ENCODE measurements at regions not wholly inside any gene's neighbourhood (a gene's known extent, or its start where the extent isn't known, plus 50 kb on each side); places are given as distances from the start of the nearest gene placed in this dataset.

- Histone ChIP-seq H2AFZ (ENCODE audit: low read length) (no peak overlapping the region), H3K27me3 (replicated peaks; ENCODE audit: insufficient read depth, low read length) (no peaks in the 10 kb centered on the region), H4K20me1 (ENCODE audit: insufficient read depth, low read length) (no peaks in the 10 kb centered on the region), H3K4me3 (ENCODE audit: low read length) (no peak overlapping the region), H3K27ac (ENCODE audit: low read length) (no peak overlapping the region), H3F3A (ENCODE audit: insufficient read depth, low read length) (no peaks in the 10 kb centered on the region), H3K79me2 (ENCODE audit: low read length) (no peaks in the 10 kb centered on the region), H3K9ac (ENCODE audit: low read length) (no peak overlapping the region), H3K4me2 (ENCODE audit: low read depth, low read length) (no peak overlapping the region), H3K36me3 (replicated peaks; ENCODE audit: insufficient read depth, low read length) (no peaks in the 10 kb centered on the region), H3K4me1 (ENCODE audit: low read length) (no peaks in the 10 kb centered on the region), H3K9me3 (replicated peaks; ENCODE audit: insufficient read depth, low read length) (no peaks in the 10 kb centered on the region), H3K9me2 (replicated peaks; ENCODE audit: insufficient read depth, low read length) (no peaks in the 10 kb centered on the region)
- no peak for TF ChIP-seq EZH2 (optimal IDR thresholded peaks at IDR 0.05; ENCODE audit: low read depth, low read length)
- no peak for TF ChIP-seq EZH2phosphoT487 (IDR thresholded peaks at IDR 0.05; ENCODE audit: low read length)
- no peak for TF ChIP-seq CTCF (IDR thresholded peaks at IDR 0.05; ENCODE audit: low read length)
- DNase-seq, result no peak
Observed at GRCh38 chr16:64391063-64391600, 730.7 kb downstream of the CDH11 start.

- Histone ChIP-seq H4K20me1 (ENCODE audit: insufficient read depth, low read length) (no peaks in the 10 kb centered on the region), H3K79me2 (ENCODE audit: low read length) (no peaks in the 10 kb centered on the region), H3K4me2 (ENCODE audit: low read depth, low read length) (no peak overlapping the region), H3K4me1 (ENCODE audit: low read length) (no peaks in the 10 kb centered on the region), H3K9ac (ENCODE audit: low read length) (no peak overlapping the region), H3F3A (ENCODE audit: insufficient read depth, low read length) (no peaks in the 10 kb centered on the region), H3K27ac (ENCODE audit: low read length) (no peak overlapping the region), H3K9me2 (replicated peaks; ENCODE audit: insufficient read depth, low read length) (no peaks in the 10 kb centered on the region), H3K36me3 (replicated peaks; ENCODE audit: insufficient read depth, low read length) (no peaks in the 10 kb centered on the region), H3K9me3 (replicated peaks; ENCODE audit: insufficient read depth, low read length) (no peaks in the 10 kb centered on the region), H3K4me3 (ENCODE audit: low read length) (no peak overlapping the region), H2AFZ (ENCODE audit: low read length) (no peak overlapping the region), H3K27me3 (replicated peaks; ENCODE audit: insufficient read depth, low read length) (no peaks in the 10 kb centered on the region)
- DNase-seq, result no peak
- TF ChIP-seq EZH2 (optimal IDR thresholded peaks at IDR 0.05; ENCODE audit: low read depth, low read length) (no peak), CTCF (IDR thresholded peaks at IDR 0.05; ENCODE audit: low read length) (no peak), EZH2phosphoT487 (IDR thresholded peaks at IDR 0.05; ENCODE audit: low read length) (no peak)
Observed at GRCh38 chr16:64390102-64390501, 731.8 kb downstream of the CDH11 start.

- H3K27ac ChIP-seq (ENCODE audit: low read length), result no peak overlapping the region
- H3K4me3 ChIP-seq (ENCODE audit: low read length), result no peak overlapping the region
- H2AFZ ChIP-seq (ENCODE audit: low read length), result no peak overlapping the region
- no peaks in the 10 kb centered on the region for H4K20me1 ChIP-seq (ENCODE audit: insufficient read depth, low read length)
- no peak overlapping the region for H3K9ac ChIP-seq (ENCODE audit: low read length)
- no peaks in the 10 kb centered on the region for H3K4me1 ChIP-seq (ENCODE audit: low read length)
- H3K36me3 ChIP-seq (replicated peaks; ENCODE audit: insufficient read depth, low read length), result no peaks in the 10 kb centered on the region
- H3K4me2 ChIP-seq (ENCODE audit: low read depth, low read length), result no peak overlapping the region
- TF ChIP-seq CTCF (IDR thresholded peaks at IDR 0.05; ENCODE audit: low read length), result no peak
- TF ChIP-seq EZH2phosphoT487 (IDR thresholded peaks at IDR 0.05; ENCODE audit: low read length), result no peak
- no peak for TF ChIP-seq EZH2 (optimal IDR thresholded peaks at IDR 0.05; ENCODE audit: low read depth, low read length)
- no peaks in the 10 kb centered on the region for H3K9me3 ChIP-seq (replicated peaks; ENCODE audit: insufficient read depth, low read length)
- no peaks in the 10 kb centered on the region for H3K79me2 ChIP-seq (ENCODE audit: low read length)
- DNase-seq, result no peak
- H3K27me3 ChIP-seq (replicated peaks; ENCODE audit: insufficient read depth, low read length), result no peaks in the 10 kb centered on the region
- H3K9me2 ChIP-seq (replicated peaks; ENCODE audit: insufficient read depth, low read length), result no peaks in the 10 kb centered on the region
- no peaks in the 10 kb centered on the region for H3F3A ChIP-seq (ENCODE audit: insufficient read depth, low read length)
Observed at GRCh38 chr16:64384636-64385035, 737.2 kb downstream of the CDH11 start.
